HG03196 (cell line): ENCODE measurements at regions not wholly inside any gene's neighbourhood (a gene's known extent, or its start where the extent isn't known, plus 50 kb on each side); places are given as distances from the start of the nearest gene placed in this dataset.
"Not testable (repeated sequence)": the region's sequence is repeated elsewhere in the genome, so short reads cannot be mapped to it uniquely, and the experiment has no call there.

Source experiments
- ATAC-seq: cut with Tn5 transposase; IDR thresholded peaks from one replicate; pipeline ENCODE4 v1.9.1; 2021; ENCODE audit not compliant: unreplicated experiment

- no peak for ATAC-seq
These were observed 151.8 kb downstream of the ZFP36L2 start for GRCh38 chr2:43074592-43075053.

GRCh38 chr2:43074052-43074451, 152.4 kb downstream of the ZFP36L2 start:
- no peak for ATAC-seq

GRCh38 chr2:43073401-43073825, 153.0 kb downstream of the ZFP36L2 start:
- ATAC-seq = no peak

GRCh38 chr2:43071599-43072550, 154.5 kb downstream of the ZFP36L2 start:
- ATAC-seq = no peak

- no peak for ATAC-seq
These were observed 155.5 kb downstream of the ZFP36L2 start for GRCh38 chr2:43070676-43071502.

- no peak for ATAC-seq
These were observed 156.4 kb downstream of the ZFP36L2 start for GRCh38 chr2:43070030-43070429.

GRCh38 chr2:43068631-43069517, 157.5 kb downstream of the ZFP36L2 start:
- no peak for ATAC-seq

GRCh38 chr2:43068041-43068533, 158.3 kb downstream of the ZFP36L2 start:
- no peak for ATAC-seq

GRCh38 chr2:43067254-43068040, 159.0 kb downstream of the ZFP36L2 start:
- ATAC-seq = no peak

GRCh38 chr2:43066541-43067253, 159.7 kb downstream of the ZFP36L2 start:
- ATAC-seq = not testable (repeated sequence)

GRCh38 chr2:43065871-43066270, 160.5 kb downstream of the ZFP36L2 start:
- ATAC-seq = no peak

GRCh38 chr2:43065036-43065435, 161.4 kb downstream of the ZFP36L2 start:
- no peak for ATAC-seq

GRCh38 chr2:43063096-43063495, 163.3 kb downstream of the ZFP36L2 start:
- ATAC-seq = not testable (repeated sequence)

- ATAC-seq = no peak
These were observed 164.3 kb downstream of the ZFP36L2 start for GRCh38 chr2:43062058-43062457.

GRCh38 chr2:43060390-43061016, 165.9 kb downstream of the ZFP36L2 start:
- no peak for ATAC-seq

GRCh38 chr2:43059183-43059897, 167.1 kb downstream of the ZFP36L2 start:
- peak; percentile 58 for ATAC-seq

- ATAC-seq = no peak
These were observed 167.7 kb downstream of the ZFP36L2 start for GRCh38 chr2:43058726-43059110.
